Fibroblast of skin of right quadriceps (primary cell): ENCODE measurements at regions not wholly inside any gene's neighbourhood (a gene's known extent, or its start where the extent isn't known, plus 50 kb on each side); places are given as distances from the start of the nearest gene placed in this dataset.
"Not testable (repeated sequence)": the region's sequence is repeated elsewhere in the genome, so short reads cannot be mapped to it uniquely, and the experiment has no call there.

Experiments used
- DNase-seq: peaks from one replicate; pipeline ENCODE4 v3.0.0-alpha.2; 2013

DNA sequence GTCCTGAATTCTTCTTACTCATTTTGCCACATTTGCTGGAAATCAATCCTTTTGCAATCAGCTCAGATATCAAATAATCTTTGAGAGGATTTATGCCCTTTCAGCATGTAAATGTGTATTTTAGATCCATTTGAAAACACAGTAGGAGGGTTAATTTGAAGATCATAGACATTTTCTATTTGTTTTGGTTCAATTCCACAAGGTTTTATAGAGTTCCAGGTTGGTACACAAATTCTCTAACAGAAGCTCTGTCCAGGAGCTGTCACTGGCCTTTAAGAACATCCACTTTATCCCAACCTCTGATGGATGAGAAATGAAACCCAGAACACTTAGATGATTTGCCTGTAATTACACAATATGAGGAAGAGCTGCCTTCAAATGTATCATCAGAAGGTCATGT is 157.3 kb upstream of the CHAC2 start:
- DNase-seq = no peak

DNA sequence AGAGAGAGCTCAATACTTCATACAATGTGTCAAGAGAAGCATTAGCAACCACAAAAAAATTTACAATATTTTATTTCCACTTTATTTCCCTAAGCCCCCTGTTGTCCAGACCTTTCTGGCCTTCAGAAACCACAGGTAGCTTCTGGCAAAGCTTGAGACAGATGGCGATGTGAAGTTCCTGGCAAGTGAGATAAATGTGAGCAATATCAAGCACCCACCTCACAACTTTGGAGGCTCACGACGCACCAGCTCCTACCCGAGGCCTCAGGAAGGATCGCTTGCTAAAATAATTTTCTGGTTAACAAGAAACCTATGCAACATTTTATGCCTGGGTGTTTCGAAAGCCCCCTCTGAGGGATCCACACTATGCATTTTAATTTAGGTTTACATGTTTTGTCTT is 158.1 kb upstream of the CHAC2 start:
- no peak for DNase-seq

DNA sequence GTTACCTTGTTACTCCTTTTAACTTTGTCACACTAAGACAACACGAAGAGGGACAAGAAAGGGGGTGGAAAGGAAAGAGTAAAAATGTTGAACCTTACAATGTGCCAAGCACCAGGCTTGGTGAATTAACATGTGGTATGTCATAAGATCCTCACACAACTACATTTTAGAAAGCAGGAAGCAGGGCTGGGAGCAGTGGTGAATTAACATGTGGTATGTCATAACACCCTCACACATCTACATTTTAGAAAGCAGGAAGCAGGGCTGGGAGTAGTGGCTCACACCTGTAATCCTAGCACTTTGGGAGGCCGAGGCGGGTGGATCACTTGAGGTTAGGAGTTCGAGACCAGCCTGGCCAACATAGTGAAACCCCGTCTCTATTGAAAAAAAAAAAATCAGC is 159.3 kb upstream of the CHAC2 start:
- no peak for DNase-seq

DNA sequence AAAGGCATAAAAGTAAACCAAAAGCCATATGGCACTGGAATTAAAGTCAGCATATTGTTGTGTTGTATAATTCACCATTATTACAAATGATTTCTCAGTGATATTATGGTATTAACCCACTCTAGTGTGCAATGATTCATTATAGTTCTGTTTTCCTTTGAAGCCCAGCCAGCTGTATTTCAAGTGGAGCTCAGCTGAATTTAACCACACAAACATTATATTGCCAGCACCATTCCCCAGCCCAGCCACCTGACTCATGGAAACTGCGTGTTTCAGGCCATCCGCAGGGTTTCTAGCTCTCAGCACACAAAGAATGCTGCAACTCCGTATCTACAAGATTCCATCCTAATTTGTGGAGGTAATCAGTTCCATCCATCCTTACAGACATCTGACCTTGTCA is 166.8 kb upstream of the CHAC2 start:
- peak; percentile 7 for DNase-seq

DNA sequence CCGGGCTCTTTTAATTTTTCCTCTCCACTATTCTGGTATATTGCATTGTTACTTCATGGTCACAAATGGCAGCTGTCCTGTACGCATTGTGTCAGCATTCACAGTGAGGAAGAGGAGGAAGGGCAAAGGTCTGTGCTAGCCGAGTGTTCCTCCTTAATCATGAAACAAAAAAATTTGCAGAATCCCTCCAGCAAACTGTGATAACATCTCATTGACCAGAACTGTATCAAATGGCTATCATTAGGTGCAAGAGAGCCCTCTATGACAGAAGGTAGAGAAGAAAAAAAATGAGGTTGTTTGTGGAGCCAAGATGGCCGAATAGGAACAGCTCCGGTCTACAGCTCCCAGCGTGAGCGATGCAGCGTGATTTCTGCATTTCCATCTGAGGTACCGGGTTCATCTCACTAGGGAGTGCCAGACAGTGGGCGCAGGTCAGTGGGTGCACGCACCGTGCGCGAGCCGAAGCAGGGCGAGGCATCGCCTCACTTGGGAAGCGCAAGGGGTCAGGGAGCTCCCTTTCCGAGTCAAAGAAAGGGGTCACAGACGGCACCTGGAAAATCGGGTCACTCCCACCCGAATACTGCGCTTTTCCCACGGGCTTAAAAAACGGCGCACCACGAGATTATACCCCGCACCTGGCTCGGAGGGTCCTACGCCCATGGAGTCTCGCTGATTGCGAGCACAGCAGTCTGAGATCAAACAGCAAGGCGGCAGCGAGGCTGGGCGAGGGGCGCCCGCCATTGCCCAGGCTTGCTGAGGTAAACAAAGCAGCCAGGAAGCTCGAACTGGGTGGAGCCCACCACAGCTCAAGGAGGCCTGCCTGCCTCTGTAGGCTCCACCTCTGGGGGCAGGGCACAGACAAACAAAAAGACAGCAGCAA is 180.6 kb upstream of the CHAC2 start:
- DNase-seq = not testable (repeated sequence)

DNA sequence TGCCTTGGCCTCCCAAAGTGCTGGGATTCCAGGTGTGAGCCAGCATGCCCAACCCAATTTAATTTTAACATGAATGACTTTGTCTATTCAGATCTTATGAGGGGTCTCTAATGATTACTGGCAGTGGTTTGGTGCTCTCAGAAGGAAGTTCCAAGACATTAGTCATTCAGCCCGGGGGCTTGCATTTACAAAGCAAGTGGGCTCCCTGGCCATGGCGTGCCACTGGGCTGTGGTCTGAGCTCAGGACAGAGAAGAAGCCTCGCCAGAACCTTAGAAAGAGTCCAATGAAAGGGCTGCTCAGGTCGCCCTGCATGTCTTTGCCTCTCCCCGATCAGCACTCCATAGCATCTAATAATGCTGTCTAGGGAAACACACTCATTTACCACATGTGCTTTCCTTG is 182.6 kb upstream of the CHAC2 start:
- no peak for DNase-seq

DNA sequence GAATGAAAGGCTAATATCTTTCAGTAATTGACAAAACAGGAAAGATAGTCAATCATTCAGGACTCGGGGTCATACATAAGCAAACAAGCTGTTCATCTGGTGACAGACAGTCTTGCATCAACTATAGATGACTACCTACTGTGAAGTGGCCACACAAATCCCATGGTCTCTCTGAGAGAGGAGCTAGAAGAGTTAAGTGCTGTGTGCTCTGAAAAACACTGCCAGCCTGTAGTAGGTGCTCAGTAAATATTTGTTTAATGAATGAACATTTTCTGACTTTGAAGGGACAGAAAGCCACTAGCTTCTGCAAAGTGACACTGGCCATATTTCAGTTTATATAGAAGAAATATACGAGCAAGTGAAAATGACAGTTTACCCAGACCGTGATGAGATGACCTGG is 184.0 kb upstream of the CHAC2 start:
- DNase-seq = no peak

DNA sequence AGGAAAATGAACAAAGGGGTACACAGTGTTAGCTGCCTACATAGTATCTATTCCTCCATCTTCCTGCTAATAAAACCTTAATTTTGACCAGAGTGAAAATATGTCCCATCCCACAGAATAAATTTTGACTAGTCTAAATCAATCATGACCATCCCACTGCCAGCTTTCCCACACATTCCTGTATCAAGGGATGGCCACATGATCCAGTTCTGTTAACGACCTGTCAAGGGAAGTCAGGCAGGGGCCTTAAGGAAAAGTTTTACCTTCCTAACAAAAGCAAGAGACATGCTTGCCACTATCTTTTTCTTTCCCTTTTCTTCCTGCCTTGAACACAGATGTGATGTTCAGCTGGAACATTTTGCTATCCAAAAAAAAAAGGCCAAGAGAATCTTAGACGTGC is 185.0 kb upstream of the CHAC2 start:
- no peak for DNase-seq

DNA sequence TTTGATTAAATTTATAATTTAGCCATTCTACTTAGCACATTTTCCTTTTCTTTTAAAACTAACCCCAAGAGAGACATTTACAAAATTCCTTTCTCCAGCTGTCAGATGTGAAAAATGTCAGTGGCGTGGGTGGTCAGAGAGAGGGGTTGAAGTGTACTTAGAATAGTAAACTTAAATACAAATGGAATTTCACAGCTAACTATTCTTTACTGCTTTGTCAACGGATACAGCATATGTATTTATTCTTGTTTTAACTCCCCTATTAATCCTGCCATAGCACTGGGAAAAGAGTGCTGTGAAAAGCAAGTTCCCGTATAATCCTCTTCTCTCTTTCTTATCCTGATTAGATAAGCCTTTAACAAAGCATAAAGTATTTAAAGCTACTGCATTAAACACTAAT is 191.4 kb upstream of the CHAC2 start:
- DNase-seq = peak; percentile 8

DNA sequence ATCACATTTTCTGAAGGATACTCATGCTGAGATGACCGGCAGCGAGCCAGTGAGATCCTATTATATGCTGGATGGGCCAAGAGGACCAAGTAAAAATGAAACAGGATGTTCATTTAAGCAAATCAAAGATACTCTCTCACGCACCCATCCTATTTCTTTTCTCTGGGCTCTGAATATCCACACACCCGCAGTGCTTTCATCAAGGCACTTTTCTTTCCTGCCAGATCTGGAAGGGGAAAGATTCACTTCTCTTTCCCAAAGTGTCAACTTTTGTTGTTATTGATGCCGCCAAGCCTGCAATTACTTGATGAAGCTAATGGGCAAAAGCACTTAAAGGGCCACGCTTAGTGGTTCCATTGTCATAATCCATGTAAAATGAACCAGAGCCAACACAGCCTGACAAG is 191.9 kb upstream of the CHAC2 start:
- no peak for DNase-seq

DNA sequence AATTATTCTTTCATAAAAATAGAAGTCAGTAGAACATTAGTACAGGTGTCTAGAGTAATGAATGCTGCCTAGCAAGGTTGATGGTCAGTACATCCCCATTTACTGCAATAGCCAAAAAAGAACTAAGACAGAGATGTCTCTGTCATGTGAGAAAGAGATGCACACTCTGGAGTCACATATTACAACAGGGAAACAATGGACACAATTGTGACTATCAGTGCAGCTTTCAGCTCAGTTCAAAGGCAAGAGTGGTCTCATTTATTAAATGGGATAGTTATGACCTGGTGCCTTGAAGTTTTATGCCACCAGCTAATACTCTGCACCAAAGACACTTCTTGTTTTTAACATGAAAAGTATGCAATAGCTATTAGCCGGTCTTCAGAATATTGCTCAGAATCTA is 194.9 kb upstream of the CHAC2 start:
- no peak for DNase-seq

DNA sequence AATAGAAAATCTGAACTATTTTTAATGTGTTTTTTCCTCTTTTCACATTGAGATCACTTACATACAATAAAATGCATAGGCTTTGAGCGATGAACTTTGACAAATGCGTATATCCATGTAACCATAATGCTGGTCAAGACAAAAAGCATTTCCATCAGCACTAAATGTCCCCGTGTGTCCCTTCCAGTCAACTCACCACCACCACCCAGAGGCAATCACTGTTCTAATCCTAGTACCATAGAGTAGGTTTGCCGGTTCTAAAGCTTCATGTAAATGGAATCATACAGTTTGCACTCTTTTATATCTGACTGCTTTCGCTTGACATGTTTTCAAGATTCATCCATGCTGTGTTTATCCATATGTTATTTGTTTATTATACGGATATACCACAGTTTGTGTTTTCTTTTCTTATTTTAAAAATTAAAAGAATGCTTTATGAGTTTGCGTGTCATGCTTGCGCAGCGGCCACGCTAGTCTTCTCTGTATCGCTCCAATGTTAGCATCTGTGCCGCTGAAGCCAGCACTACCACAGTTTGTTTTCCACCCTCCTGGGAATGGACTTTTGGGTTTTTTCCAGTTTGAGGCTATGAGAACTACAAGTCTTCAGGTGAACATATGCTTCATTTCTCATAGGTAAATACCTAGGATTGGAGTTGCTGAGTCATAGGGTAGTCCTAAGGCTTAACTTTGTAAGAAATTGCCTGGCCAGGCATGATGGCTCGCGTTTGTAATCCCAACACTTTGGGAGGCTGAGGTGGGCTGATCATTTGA is 197.5 kb upstream of the CHAC2 start:
- DNase-seq = no peak

DNA sequence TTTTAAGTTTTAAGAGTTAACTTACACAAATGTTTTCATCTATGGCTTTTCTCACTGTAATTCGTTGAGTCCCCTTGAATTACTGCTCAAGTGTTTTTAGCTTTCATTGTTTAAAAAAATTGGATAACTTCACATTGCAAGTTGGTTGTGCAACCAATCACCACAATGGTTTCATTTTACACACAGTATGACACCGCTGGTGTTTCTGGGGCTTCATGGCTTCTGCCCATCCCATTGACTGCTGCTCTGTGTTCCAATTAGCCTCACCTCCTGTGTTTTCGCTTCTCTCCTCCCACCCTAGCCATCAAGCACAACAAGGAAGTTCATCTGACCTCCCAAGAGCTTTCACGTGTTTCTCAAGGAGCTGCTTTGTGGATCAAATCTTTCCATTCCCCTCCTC is 199.1 kb upstream of the CHAC2 start:
- no peak for DNase-seq

DNA sequence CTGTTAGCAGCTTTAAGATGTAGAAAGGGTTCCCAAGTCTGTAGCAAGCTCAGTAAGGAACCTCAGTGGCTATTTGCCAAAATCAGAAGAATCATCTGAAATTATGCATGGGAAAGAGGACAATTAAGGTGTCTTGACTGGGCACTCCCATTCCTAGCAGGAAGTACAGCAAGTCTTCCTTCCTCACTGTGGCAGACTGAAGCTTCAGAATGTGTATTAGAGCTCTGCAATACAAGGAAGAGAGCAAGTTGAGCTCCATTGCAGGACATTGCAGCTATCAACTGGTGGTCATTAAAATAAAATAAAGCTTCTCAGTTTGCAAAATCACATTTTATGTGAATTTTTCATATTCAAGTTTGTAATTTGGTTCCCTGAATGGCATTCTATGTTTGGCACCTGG is 200.5 kb upstream of the CHAC2 start:
- DNase-seq = no peak

DNA sequence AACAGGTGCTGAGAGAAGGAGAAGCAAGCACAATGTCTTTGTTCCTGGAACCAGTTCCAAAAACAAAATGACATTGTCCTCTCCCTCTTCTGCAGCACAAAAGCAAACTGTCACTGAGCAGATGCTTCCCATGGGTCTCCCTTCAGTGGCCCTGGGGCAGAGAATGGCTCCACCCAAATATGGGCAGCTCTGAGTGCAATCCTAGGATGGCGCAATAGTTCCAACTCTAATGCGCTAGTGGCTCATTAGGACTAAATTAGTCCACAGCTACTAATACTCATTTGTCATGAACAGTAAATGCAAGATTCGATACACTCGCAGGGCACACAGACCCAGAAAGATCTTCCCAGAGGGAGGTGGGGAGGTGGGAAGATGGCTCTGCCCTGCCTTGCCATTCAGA is 205.2 kb upstream of the CHAC2 start:
- DNase-seq = no peak

DNA sequence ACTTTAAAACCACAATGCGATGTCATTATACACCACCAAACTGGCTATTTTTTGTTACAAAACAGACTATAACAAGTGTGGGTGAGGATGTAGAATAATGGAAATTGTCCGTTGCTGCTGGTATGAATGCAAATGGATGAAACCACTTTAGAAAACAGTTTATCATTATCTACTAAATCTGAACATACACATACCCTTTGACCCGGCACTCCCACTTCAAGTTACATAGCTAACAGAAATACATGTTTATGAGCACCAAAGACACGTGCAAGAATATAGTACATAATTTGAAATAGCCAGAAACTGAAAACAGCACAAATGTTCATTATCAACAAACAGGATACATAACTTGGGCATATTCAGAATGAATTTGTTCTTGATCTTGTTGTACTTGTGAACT is 206.4 kb upstream of the CHAC2 start:
- DNase-seq = no peak

DNA sequence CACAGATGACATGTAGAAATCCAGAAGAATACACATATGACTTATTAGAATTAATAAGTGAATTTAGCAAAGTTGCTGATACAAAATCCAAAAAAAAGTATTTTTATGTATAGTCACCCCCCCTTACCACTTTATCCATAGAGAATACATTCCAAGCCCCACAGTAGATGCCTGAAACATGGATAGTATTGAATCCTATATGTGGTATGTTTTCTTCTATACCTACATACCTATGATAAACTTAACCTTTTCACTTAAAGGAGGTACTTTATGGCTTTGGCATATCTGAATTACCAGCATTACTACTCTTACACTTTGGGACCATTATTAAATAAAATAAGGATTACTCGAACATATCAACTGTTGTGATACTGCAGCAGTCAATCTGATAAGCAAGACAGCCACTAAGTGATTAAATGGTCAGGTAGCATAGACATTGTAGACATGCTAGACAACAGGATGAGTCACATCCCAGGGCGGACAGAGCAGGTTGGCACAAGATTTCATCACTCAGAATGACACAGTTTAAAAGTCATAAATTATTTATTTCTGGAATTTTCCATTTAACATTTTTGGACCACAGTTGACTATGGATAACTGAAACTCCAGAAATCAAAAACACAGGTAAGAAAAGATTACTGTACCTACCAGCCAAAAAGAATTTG is 208.2 kb upstream of the CHAC2 start:
- no peak for DNase-seq

DNA sequence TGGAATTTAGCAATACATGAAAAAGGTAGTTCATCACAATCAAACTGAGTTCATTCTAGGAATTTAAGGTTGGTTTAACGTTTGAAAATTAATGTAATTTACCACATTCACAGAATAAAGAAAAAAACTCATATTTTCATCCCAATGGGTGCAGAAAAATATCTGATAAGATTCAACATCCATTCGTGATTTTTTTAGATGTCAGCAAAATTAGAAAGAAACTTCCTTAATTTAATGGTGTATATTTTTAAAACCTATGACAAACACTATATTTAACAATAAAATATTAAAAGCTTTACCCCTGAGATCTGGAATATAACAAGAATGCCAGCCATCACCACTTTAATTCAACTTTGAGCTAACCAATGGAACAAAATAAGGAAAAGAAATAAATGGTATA is 208.7 kb upstream of the CHAC2 start:
- DNase-seq = no peak

DNA sequence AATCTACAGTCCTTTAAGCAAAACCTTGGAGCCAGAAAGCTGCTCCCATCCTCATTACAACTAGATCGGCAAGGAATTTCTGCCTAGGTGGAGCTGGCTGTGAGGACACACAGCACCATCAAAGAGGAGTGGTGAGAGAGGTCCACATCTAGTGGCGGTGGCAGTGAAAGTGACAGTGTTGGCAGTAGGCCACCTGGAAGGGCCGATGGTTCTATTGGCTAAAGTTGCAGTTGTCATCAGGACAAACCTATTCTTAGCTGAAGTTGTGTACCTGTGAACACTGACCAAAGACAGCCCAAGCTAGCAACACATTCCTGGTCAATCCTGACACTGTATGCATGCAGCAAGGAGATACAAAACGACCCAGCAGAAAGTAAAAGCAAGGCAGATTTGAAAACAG is 218.1 kb upstream of the CHAC2 start:
- no peak for DNase-seq

DNA sequence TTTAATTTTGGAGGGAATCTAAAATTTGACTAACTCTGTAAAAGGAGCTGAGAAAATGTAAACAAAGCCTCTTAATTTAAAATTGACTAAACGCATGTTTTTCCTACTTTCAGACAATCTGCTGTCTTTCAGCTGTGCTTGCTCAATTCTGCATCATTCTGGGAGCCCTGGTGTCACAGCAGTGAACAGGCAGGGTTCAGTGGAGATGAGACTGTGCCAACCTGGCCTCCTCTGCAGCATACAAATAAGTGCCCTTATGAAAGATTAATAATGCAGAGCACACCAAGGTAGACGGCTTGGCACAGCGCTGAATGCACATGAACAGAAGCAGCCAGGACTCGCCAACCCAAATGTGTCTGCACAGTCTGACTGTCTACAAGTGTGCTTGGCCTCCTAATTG is 222.0 kb upstream of the CHAC2 start:
- no peak for DNase-seq

DNA sequence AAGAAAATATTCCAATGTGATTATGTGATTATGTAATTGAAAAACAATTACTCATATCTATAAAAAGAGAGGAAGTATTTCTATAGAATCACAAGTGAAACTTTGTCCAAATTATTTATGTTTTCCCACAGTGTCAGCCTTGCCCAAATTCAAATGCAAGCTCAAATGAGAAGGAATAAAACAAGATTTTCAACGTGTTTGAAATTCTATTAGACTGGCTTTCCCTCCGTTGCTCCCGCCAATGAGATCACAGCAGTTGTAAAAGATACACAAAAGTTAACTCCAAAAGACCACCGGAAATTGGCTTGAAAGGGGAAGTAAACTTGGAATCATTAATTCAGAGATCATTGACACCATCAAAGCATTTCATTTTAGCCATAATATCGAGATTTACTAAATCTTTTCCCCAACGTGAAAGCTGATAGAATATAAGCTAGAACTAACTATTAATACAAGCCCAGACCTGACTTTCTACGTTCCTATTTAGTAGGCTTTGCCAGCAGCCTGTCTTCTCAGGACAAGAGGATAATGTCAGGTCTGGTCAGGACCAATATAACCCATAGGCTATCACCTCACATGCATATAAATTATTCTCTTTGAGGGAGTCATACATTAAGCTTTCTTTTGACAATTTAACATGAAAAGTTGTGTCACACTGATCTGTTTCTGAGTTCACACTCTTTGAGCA is 222.6 kb upstream of the CHAC2 start:
- DNase-seq = no peak

DNA sequence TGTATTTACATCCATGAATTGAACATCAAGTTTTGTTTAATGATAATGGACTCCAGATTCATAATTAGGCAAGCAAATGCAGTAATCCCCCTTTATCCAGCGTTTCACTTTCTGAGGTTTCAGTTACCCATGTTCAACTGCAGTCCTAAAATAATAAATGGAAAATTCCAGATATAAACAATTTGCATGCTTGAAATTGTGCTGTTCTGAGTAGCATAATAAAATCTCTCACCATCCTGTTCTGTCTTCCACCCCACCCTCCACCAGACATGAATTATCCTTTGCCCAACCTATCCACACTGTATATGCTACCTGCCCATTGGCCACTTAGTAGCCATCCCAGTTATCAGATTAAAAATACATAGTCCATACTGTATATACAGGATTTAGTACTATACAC is 224.5 kb upstream of the CHAC2 start:
- no peak for DNase-seq
